Left ventricle myocardium superior (tissue), 1 donor: ENCODE measurements at regions not wholly inside any gene's neighbourhood (a gene's known extent, or its start where the extent isn't known, plus 50 kb on each side); places are given as distances from the start of the nearest gene placed in this dataset.
"Not testable (repeated sequence)": the region's sequence is repeated elsewhere in the genome, so short reads cannot be mapped to it uniquely, and the experiment has no call there.

ENCODE experiments used
- ATAC-seq: fragments of 200-7000 bp; cut with Tn5 transposase; one replicate; pipeline ENCODE4 v1.9.1; 2020; ENCODE audit warnings: mild to moderate bottlenecking, moderate library complexity
- DNase-seq: peaks from one replicate; pipeline ENCODE4 v3.0.0-alpha.2; 2020
- intact Hi-C: fragments of 100-400 bp; cut with micrococcal nuclease; formaldehyde crosslinking; loops from one replicate; pipeline ENCODE4 v1.11.0; 2022
- donor health status: DM: no; HTN: yes; CAD: no; lungs with severe emphysema.

GRCh38 chr15:60243769-60244168 lies 154.0 kb downstream of the ANXA2 start:
- intact Hi-C loops, result no loop called here
- DNase-seq, result no peak
- ATAC-seq, result no peak

- ATAC-seq (no peak), DNase-seq (no peak)
- intact Hi-C loops, result no loop called here
Measured at GRCh38 chr15:60244813-60245212, 153.0 kb downstream of the ANXA2 start.

- DNase-seq (no peak), ATAC-seq (no peak)
- intact Hi-C loops, result no loop called here
Measured at GRCh38 chr15:60250316-60250715, 147.5 kb downstream of the ANXA2 start.

GRCh38 chr15:60251300-60252070 lies 146.3 kb downstream of the ANXA2 start:
- ATAC-seq (no peak), DNase-seq (no peak)
- intact Hi-C loops, result no loop called here

- intact Hi-C loops, result no loop called here
- DNase-seq, result no peak
- no peak for ATAC-seq
Measured at GRCh38 chr15:60254416-60254815, 143.4 kb downstream of the ANXA2 start.

GRCh38 chr15:60255390-60255789 lies 142.4 kb downstream of the ANXA2 start:
- intact Hi-C loops, result no loop called here
- DNase-seq, result no peak
- no peak for ATAC-seq

GRCh38 chr15:60257591-60258159 lies 140.1 kb downstream of the ANXA2 start:
- intact Hi-C loops, result no loop called here
- no peak for ATAC-seq

GRCh38 chr15:60259469-60259868 lies 138.3 kb downstream of the ANXA2 start:
- ATAC-seq, result no peak
- intact Hi-C loops, result no loop called here
- no peak for DNase-seq

More at GRCh38 chr15:60257591-60258159, 140.1 kb downstream of the ANXA2 start:
- DNase-seq, result no peak

GRCh38 chr15:60264088-60264487 lies 133.7 kb downstream of the ANXA2 start:
- DNase-seq (no peak), ATAC-seq (no peak)
- intact Hi-C loops, result no loop called here

- no peak for ATAC-seq
- intact Hi-C loops, result no loop called here
Measured at GRCh38 chr15:60264566-60264965, 133.2 kb downstream of the ANXA2 start.

GRCh38 chr15:60265057-60265456 lies 132.7 kb downstream of the ANXA2 start:
- ATAC-seq (no peak), DNase-seq (no peak)
- intact Hi-C loops, result no loop called here

More at GRCh38 chr15:60264566-60264965, 133.2 kb downstream of the ANXA2 start:
- no peak for DNase-seq

- DNase-seq (no peak), ATAC-seq (no peak)
- intact Hi-C loops, result no loop called here
Measured at GRCh38 chr15:60272623-60273022, 125.2 kb downstream of the ANXA2 start.

GRCh38 chr15:60275624-60276023 lies 122.2 kb downstream of the ANXA2 start:
- intact Hi-C loops, result no loop called here
- no peak for ATAC-seq
- no peak for DNase-seq

GRCh38 chr15:60278879-60279278 lies 118.9 kb downstream of the ANXA2 start:
- no peak for DNase-seq
- ATAC-seq, result no peak

GRCh38 chr15:60280259-60280658 lies 117.5 kb downstream of the ANXA2 start:
- ATAC-seq, result no peak
- intact Hi-C loops, result no loop called here
- DNase-seq, result no peak

More at GRCh38 chr15:60278879-60279278, 118.9 kb downstream of the ANXA2 start:
- intact Hi-C loops, result no loop called here

GRCh38 chr15:60283936-60284335 lies 113.8 kb downstream of the ANXA2 start:
- intact Hi-C loops, result no loop called here
- ATAC-seq, result no peak
- no peak for DNase-seq

GRCh38 chr15:60295901-60296300 lies 101.9 kb downstream of the ANXA2 start:
- ATAC-seq, intact Hi-C loops, DNase-seq: not testable (repeated sequence)

- ATAC-seq (no peak), DNase-seq (no peak)
- intact Hi-C loops, result no loop called here
Measured at GRCh38 chr15:60297047-60297446, 100.7 kb downstream of the ANXA2 start.
